Right lobe of liver (tissue), 6 donors: ENCODE measurements at regions not wholly inside any gene's neighbourhood (a gene's known extent, or its start where the extent isn't known, plus 50 kb on each side); places are given as distances from the start of the nearest gene placed in this dataset.

Source experiments
- ATAC-seq, 4 donors: fragments of 200-7000 bp; cut with Tn5 transposase; one replicate each; pipeline ENCODE4 v1.9.1; 2020; ENCODE audit warnings: mild to moderate bottlenecking in 4 of 4, moderate library complexity in 4 of 4
- DNase-seq, 3 donors: peaks; one replicate each; pipeline ENCODE4 v3.0.0-alpha.2; 2020
- H3K27ac ChIP-seq, 3 donors: fragments of 200-600 bp; one replicate each; pipeline ENCODE4 v1.8.0; 2022
- H3K27me3 ChIP-seq, 2 donors: fragments of 200-600 bp; one replicate each; pipeline ENCODE4 v1.8.0; 2022
- H3K36me3 ChIP-seq, 4 donors: fragments of 200-600 bp; sonication (generic) in 1 of 4; one replicate each; pipeline versions ENCODE4 v1.5.1 to v1.8.0; 2017 to 2022; ENCODE audit warnings: control low read depth in 1 of 4
- H3K4me1 ChIP-seq, 4 donors: fragments of 200-600 bp; sonication (generic) in 1 of 4; one replicate each; pipeline versions ENCODE4 v1.5.1 to v1.8.0; 2017 to 2022; ENCODE audit warnings: control low read depth in 1 of 4
- H3K4me3 ChIP-seq, 3 donors: fragments of 200-600 bp; one replicate each; pipeline ENCODE4 v1.8.0; 2022
- H3K9me3 ChIP-seq, 4 donors: fragments of 200-600 bp; sonication (generic) in 1 of 4; one replicate each; pipeline versions ENCODE4 v1.5.1 to v1.8.0; 2017 to 2022; ENCODE audit warnings: control low read depth in 1 of 4
- CTCF ChIP-seq, 4 donors: fragments of 200-600 bp in 3 of 4; fragments of 450-650 bp in 1 of 4; IDR thresholded peaks; one replicate each; pipeline versions ENCODE4 v1.5.1 to v1.8.0; 2016 to 2022; ENCODE audit warnings: antibody characterized with exemption in 4 of 4, mild to moderate bottlenecking in 2 of 4
- POLR2A ChIP-seq: fragments of 450-650 bp; IDR thresholded peaks from one replicate; pipeline ENCODE4 v1.6.1; 2017; ENCODE audit warnings: antibody characterized with exemption, mild to moderate bottlenecking
- WGBS: methylation state at CpG from one replicate; pipeline ENCODE4 v1.1.6; 2018; ENCODE audit warnings: low coverage, low lambda C conversion rate; ENCODE audit not compliant: insufficient coverage; ENCODE audit errors: missing lambda C conversion rate; 5-methylcytosine and 5-hydroxymethylcytosine counted together
- intact Hi-C, 2 donors: fragments of 100-400 bp; cut with DNase I; formaldehyde crosslinking; loops; one replicate each; pipeline versions ENCODE4 v1.11.2 to v1.14.1; 2022
- donor health status: DM: no; HTN: yes; CAD: no.
- donor health status: DM: no; HTN: no; CAD: no.
- donor health status: DM: no; HTN: no; CAD: no.
- donor health status: DM: no; HTN: yes; CAD: no.
- donor health status: DM: no; HTN: yes; CAD: no.

GRCh38 chr9:78448960-78449673 is 152.2 kb downstream of the PSAT1 start:
- intact Hi-C loops: no loop called here
- Histone ChIP-seq H3K4me1 (no peaks in the 10 kb centered on the region), H3K27ac (no peak overlapping the region), H3K4me3 (no peak overlapping the region), H3K36me3 (no peaks in the 10 kb centered on the region), H3K9me3 (no peaks in the 10 kb centered on the region), H3K27me3 (no peaks in the 10 kb centered on the region)
- TF ChIP-seq POLR2A (no peak), CTCF (IDR thresholded peaks at IDR 0.05) (no peak)
- ATAC-seq (no peak), DNase-seq (no peak)
- 94% methylated on average over 7 of the region's 8 CpGs for WGBS

GRCh38 chr9:78453450-78453849 is 156.5 kb downstream of the PSAT1 start:
- Histone ChIP-seq H3K9me3 (no peaks in the 10 kb centered on the region), H3K4me3 (no peak overlapping the region), H3K36me3 (no peaks in the 10 kb centered on the region), H3K27ac (no peak overlapping the region), H3K27me3 (no peaks in the 10 kb centered on the region), H3K4me1 (no peaks in the 10 kb centered on the region)
- 50% methylated on average over 3 of the region's 7 CpGs for WGBS
- DNase-seq: no peak
- TF ChIP-seq CTCF (IDR thresholded peaks at IDR 0.05) (no peak), POLR2A (no peak)
- intact Hi-C loops: no loop called here
- ATAC-seq: peak; percentile 46 to 68 (median 58)

DNA sequence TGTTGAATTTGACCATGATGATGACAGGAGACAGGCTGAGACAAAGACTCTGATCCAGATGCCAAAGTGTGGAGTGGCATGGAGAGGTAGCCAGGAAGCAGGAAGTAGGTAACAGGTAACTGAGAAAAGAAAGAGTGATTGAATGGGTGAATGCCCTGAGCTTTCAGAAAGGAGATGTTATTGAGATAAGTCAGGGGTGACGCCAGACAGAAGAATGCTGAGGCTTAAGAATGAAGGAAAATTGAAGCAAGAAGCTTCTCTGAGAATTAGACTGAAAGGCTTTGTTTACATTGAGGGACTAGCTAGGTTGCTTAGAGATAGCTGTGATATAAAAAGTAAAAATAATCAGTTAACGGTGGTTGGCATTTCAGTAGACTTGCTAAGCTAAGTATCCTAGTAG is 165.7 kb downstream of the PSAT1 start:
- H3K9me3 ChIP-seq: no peaks in the 10 kb centered on the region
- no peaks in the 10 kb centered on the region for H3K36me3 ChIP-seq
- no peak overlapping the region for H3K4me3 ChIP-seq
- H3K27me3 ChIP-seq: no peaks in the 10 kb centered on the region
- ATAC-seq (no peak), DNase-seq (no peak)
- H3K4me1 ChIP-seq: no peaks in the 10 kb centered on the region
- whole genome bisulfite sequencing: 83% methylated on average over 2 of the region's 2 CpGs
- intact Hi-C loops: no loop called here
- no peak overlapping the region for H3K27ac ChIP-seq
- TF ChIP-seq CTCF (IDR thresholded peaks at IDR 0.05) (no peak), POLR2A (no peak)

DNA sequence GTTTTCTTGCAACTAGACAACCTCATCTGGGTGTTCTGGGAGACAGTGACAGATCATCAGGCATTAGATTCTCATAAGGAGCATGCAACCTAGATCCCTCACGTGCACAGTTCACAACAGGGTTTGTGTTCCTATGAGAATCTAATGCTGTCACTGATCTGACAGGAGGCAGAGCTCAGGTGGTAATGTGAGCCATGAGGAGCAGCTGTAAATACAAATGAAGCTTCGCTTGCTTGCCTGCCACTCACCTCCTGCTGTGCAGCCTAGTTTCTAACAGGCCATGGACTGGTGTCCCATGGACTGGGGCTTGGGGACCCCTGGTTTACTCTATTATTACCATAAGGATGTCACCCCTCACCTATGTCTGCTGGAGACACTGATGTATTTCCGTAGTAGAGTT is 166.8 kb downstream of the PSAT1 start:
- no peak for ATAC-seq
- intact Hi-C loops: no loop called here
- H3K9me3 ChIP-seq: no peaks in the 10 kb centered on the region
- TF ChIP-seq POLR2A: no peak
- no peak for TF ChIP-seq CTCF (IDR thresholded peaks at IDR 0.05)
- no peak overlapping the region for H3K27ac ChIP-seq
- WGBS: 39% methylated on average over 2 of the region's 3 CpGs
- H3K4me3 ChIP-seq: no peak overlapping the region
- H3K36me3 ChIP-seq: no peaks in the 10 kb centered on the region
- H3K27me3 ChIP-seq: no peaks in the 10 kb centered on the region
- H3K4me1 ChIP-seq: no peaks in the 10 kb centered on the region
- no peak for DNase-seq

DNA sequence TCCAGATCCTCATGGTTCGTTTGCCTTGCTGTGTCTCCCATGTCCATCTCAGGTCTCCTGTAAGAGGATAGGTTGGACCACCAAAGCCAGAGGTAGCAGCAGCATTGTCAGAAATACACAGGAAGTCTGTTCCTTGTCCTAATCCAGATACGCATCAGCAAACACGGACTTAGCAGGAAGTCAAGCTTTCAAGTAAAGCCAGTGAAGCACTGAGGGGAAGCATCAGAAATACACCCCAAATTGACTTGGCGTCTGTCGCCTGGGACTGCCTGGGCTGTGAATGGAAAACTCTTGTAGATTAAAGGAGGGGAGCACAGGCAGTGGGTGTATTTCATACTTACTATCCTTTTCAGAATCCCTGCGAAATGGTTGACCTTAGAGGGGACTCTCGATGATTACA is 171.3 kb downstream of the PSAT1 start:
- DNase-seq (no peak), ATAC-seq (no peak)
- Histone ChIP-seq H3K9me3 (no peaks in the 10 kb centered on the region), H3K27ac (no peak overlapping the region), H3K36me3 (no peaks in the 10 kb centered on the region), H3K27me3 (no peaks in the 10 kb centered on the region), H3K4me1 (no peaks in the 10 kb centered on the region), H3K4me3 (no peak overlapping the region)
- no peak for TF ChIP-seq CTCF (IDR thresholded peaks at IDR 0.05)
- no peak for TF ChIP-seq POLR2A
- intact Hi-C loops: no loop called here
- WGBS: 72% methylated on average over 3 of the region's 7 CpGs
